Suprapubic skin (tissue), 4 donors: ENCODE measurements at regions not wholly inside any gene's neighbourhood (a gene's known extent, or its start where the extent isn't known, plus 50 kb on each side); places are given as distances from the start of the nearest gene placed in this dataset.

Source experiments
- DNase-seq, 2 donors: peaks; one replicate each; pipeline ENCODE4 v3.0.0-alpha.2; 2019; ENCODE audit warnings: low spot score in 2 of 2
- H3K27ac ChIP-seq: fragments of 200-600 bp; sonication (generic); one replicate; pipeline ENCODE4 v1.5.1; 2019
- H3K27me3 ChIP-seq: fragments of 200-600 bp; sonication (generic); one replicate; pipeline ENCODE4 v1.5.1; 2019
- H3K36me3 ChIP-seq: fragments of 200-600 bp; sonication (generic); one replicate; pipeline ENCODE4 v1.5.1; 2019
- H3K4me1 ChIP-seq: fragments of 200-600 bp; sonication (generic); one replicate; pipeline ENCODE4 v1.5.1; 2019
- H3K4me3 ChIP-seq: fragments of 200-600 bp; sonication (generic); one replicate; pipeline ENCODE4 v1.5.1; 2019; ENCODE audit warnings: mild to moderate bottlenecking
- H3K9me3 ChIP-seq: fragments of 200-600 bp; sonication (generic); one replicate; pipeline ENCODE4 v1.5.1; 2019
- CTCF ChIP-seq, 2 donors: fragments of 200-600 bp in 1 of 2; fragments of 450-650 bp in 1 of 2; sonication (generic) in 1 of 2; IDR thresholded peaks; one replicate each; pipeline ENCODE4 v1.5.1; 2016 to 2019; ENCODE audit warnings: antibody characterized with exemption in 2 of 2, mild to moderate bottlenecking in 1 of 2, moderate library complexity in 1 of 2
- EP300 ChIP-seq: sonication (generic); formaldehyde crosslinking; IDR thresholded peaks from one replicate; pipeline ENCODE4 v1.6.1; 2017; ENCODE audit warnings: antibody characterized with exemption
- POLR2A ChIP-seq, 2 donors: fragments of 450-650 bp; IDR thresholded peaks; one replicate each; pipeline ENCODE4 v1.6.1; 2017; ENCODE audit warnings: antibody characterized with exemption in 2 of 2, mild to moderate bottlenecking in 2 of 2, moderate library complexity in 2 of 2
- POLR2AphosphoS5 ChIP-seq, 3 donors: sonication (generic); formaldehyde crosslinking; IDR thresholded peaks; one replicate each; pipeline ENCODE4 v1.6.1; 2017; ENCODE audit warnings: antibody characterized with exemption in 3 of 3
- WGBS: methylation state at CpG from one replicate; pipeline ENCODE4 v1.1.5; 2018; 5-methylcytosine and 5-hydroxymethylcytosine counted together

- no peak overlapping the region for H3K4me3 ChIP-seq
- no peaks in the 10 kb centered on the region for H3K4me1 ChIP-seq
- no peak overlapping the region for H3K27ac ChIP-seq
- DNase-seq, result no peak
- no peaks in the 10 kb centered on the region for H3K9me3 ChIP-seq
- 59% methylated on average over 4 of the region's 4 CpGs for WGBS
- TF ChIP-seq CTCF (IDR thresholded peaks at IDR 0.05), result no peak
- TF ChIP-seq POLR2AphosphoS5 (IDR thresholded peaks at IDR 0.05), result no peak
- TF ChIP-seq POLR2A (IDR thresholded peaks at IDR 0.05), result no peak
- TF ChIP-seq EP300, result no peak
- H3K36me3 ChIP-seq, result no peaks in the 10 kb centered on the region
- H3K27me3 ChIP-seq, result no peaks in the 10 kb centered on the region
These were observed 388.9 kb upstream of the TPK1 start for GRCh38 chr7:145224775-145225174.

GRCh38 chr7:145219461-145219860 lies 383.6 kb upstream of the TPK1 start:
- no peak for TF ChIP-seq EP300
- TF ChIP-seq CTCF (IDR thresholded peaks at IDR 0.05), result no peak
- no peak for TF ChIP-seq POLR2AphosphoS5 (IDR thresholded peaks at IDR 0.05)
- no peak for TF ChIP-seq POLR2A (IDR thresholded peaks at IDR 0.05)
- peaks cover 3% of the 10 kb centered on the region for H3K9me3 ChIP-seq
- 62% methylated on average over 4 of the region's 4 CpGs for WGBS
- H3K27me3 ChIP-seq, result no peaks in the 10 kb centered on the region
- no peak overlapping the region for H3K27ac ChIP-seq
- H3K4me3 ChIP-seq, result no peak overlapping the region
- no peak for DNase-seq
- H3K4me1 ChIP-seq, result no peaks in the 10 kb centered on the region
- no peaks in the 10 kb centered on the region for H3K36me3 ChIP-seq

- no peak for TF ChIP-seq POLR2A (IDR thresholded peaks at IDR 0.05)
- no peak for TF ChIP-seq EP300
- TF ChIP-seq CTCF (IDR thresholded peaks at IDR 0.05), result no peak
- no peak for TF ChIP-seq POLR2AphosphoS5 (IDR thresholded peaks at IDR 0.05)
- H3K4me3 ChIP-seq, result no peak overlapping the region
- H3K9me3 ChIP-seq, result peaks cover 3% of the 10 kb centered on the region
- DNase-seq, result no peak
- H3K4me1 ChIP-seq, result no peaks in the 10 kb centered on the region
- WGBS, result 82% methylated on average over 4 of the region's 4 CpGs
- H3K36me3 ChIP-seq, result no peaks in the 10 kb centered on the region
- H3K27me3 ChIP-seq, result no peaks in the 10 kb centered on the region
- H3K27ac ChIP-seq, result no peak overlapping the region
These were observed 381.0 kb upstream of the TPK1 start for GRCh38 chr7:145216866-145217265.

- DNase-seq, result no peak
- Histone ChIP-seq H3K27me3 (no peaks in the 10 kb centered on the region), H3K27ac (no peak overlapping the region), H3K4me1 (no peaks in the 10 kb centered on the region), H3K9me3 (no peaks in the 10 kb centered on the region), H3K4me3 (no peak overlapping the region), H3K36me3 (no peaks in the 10 kb centered on the region)
- 48% methylated on average over 4 of the region's 6 CpGs for WGBS
- no peak for TF ChIP-seq POLR2AphosphoS5 (IDR thresholded peaks at IDR 0.05)
- no peak for TF ChIP-seq EP300
- TF ChIP-seq POLR2A (IDR thresholded peaks at IDR 0.05), result no peak
- no peak for TF ChIP-seq CTCF (IDR thresholded peaks at IDR 0.05)
These were observed 376.2 kb upstream of the TPK1 start for GRCh38 chr7:145212050-145212449.

GRCh38 chr7:145211211-145211610 lies 375.4 kb upstream of the TPK1 start:
- no peaks in the 10 kb centered on the region for H3K36me3 ChIP-seq
- 68% methylated on average over 2 of the region's 2 CpGs for WGBS
- TF ChIP-seq EP300, result no peak
- TF ChIP-seq POLR2A (IDR thresholded peaks at IDR 0.05), result no peak
- TF ChIP-seq CTCF (IDR thresholded peaks at IDR 0.05), result no peak
- TF ChIP-seq POLR2AphosphoS5 (IDR thresholded peaks at IDR 0.05), result no peak
- H3K27ac ChIP-seq, result no peak overlapping the region
- H3K27me3 ChIP-seq, result no peaks in the 10 kb centered on the region
- H3K4me1 ChIP-seq, result no peaks in the 10 kb centered on the region
- H3K4me3 ChIP-seq, result no peak overlapping the region
- H3K9me3 ChIP-seq, result no peaks in the 10 kb centered on the region
- no peak for DNase-seq
